GM18909 (cell line): ENCODE measurements at regions not wholly inside any gene's neighbourhood (a gene's known extent, or its start where the extent isn't known, plus 50 kb on each side); places are given as distances from the start of the nearest gene placed in this dataset.

Experiments
- ATAC-seq: cut with Tn5 transposase; IDR thresholded peaks from one replicate; pipeline ENCODE4 v1.9.1; 2021; ENCODE audit warnings: mild to moderate bottlenecking; ENCODE audit not compliant: unreplicated experiment, poor library complexity

- no peak for ATAC-seq
Observed at GRCh38 chr4:38226170-38226569, 266.0 kb downstream of the PTTG2 start.

- no peak for ATAC-seq
Observed at GRCh38 chr4:38230121-38230801, 270.1 kb downstream of the PTTG2 start.

DNA sequence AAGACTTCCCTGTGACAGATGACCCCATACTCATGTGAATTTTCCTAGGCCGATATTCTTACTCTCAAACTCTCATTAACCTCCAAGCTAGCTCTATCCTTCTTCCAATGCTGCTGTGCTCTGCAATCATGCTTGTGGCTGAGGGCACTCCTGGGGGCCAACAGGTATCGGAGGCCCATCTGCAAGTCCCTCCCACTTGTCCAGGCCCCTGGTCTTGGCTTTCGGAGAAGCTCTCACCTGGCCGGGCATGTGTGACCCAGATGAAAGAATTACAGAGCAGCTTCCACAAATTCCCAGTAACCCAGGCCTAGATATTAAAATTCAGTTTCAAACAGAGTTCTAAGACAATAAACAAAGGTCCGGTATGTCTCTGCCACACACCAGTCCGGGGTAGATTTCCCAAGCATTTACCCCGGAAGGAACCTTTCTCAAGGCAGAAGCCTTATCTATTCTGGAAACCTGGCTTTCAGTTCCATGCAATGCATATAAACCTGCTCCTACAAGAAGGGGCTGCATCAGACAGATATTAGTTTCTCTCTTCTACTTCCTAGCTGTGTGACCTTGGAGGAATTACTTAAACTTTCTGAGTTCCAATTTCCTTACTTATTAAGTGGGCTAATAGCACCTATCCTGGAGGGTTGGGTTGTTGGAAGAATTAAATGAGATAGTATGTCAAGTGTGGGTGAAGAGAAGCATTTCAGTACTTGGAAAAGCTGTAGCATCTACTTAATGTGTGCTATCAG is 270.8 kb downstream of the PTTG2 start:
- ATAC-seq = no peak

DNA sequence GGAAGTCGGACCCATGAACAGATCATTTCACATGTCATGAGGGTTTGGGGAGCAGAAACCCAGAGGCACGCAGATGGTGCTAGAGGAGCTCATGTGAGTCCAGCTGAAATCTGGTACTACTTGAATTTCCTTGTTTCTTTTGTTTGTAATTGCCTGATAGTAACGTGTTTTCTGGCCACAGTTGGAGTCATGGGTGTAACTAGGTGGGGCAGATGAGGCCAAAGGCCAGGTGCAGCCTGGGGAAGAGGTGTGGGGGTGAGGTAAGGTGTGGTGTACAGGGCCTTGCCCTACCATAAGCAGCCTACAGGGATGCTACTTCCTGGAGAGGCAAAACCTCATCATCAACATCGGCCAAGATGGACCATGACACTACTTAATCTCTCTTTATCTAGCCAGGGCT is 271.4 kb downstream of the PTTG2 start:
- no peak for ATAC-seq

GRCh38 chr4:38232741-38233140 is 272.5 kb downstream of the PTTG2 start:
- no peak for ATAC-seq

DNA sequence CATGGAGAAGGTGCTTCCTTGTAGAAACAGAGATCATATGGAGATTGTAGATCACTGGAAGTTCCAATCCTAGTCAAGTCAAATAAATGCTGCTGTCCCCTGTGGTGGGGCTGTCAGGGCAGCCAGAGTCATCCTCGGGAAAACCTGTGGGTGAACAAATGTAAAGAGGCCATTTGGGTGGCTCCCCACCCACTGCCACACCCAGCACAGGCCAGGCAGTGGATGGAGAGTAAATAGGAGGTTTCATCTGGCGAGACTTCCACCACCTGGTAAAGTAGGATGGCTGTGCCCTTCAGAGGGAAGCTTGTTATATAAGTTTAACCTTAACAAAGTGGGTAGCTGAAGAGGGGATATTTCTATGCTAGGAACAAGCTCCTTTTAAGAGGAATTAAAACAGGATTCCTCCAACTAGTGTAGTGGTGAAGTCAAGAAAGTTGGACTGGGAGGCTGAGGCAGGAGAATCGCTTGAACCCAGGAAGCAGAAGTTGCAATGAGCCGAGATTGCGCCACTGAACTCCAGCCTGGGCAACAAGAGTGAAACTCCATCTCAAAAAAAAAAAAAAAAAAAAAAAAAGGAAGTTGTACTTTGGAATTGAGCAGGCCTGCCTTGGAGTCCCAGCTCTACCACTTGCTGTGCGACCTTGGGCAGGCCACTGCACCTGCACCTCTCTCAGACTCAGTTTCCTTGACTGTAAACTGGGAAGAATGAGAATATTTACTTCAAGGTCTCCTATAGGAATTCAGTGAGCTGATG is 273.7 kb downstream of the PTTG2 start:
- no peak for ATAC-seq

GRCh38 chr4:38235354-38235753 is 275.2 kb downstream of the PTTG2 start:
- ATAC-seq = no peak

- ATAC-seq = no peak
Observed at GRCh38 chr4:38236003-38236402, 275.8 kb downstream of the PTTG2 start.

DNA sequence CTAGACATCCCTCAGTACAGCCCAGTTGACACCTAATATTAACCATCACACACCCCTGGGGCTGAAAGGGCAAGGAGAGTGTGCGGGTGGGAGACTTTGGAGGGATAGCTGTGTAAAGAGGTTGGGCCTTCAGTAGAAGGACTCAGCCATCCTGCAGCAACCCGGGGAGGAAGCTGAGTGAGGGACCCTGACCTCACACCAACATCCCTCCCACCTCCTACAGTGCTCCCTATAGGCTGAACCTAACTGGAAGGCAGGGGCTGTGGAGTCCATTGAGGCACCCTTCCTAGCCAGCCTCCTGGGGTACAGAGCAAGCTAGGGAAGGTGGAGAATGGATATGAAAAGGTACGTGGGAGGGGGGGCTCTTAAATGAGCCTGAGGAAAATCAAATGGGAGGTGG is 276.3 kb downstream of the PTTG2 start:
- no peak for ATAC-seq

DNA sequence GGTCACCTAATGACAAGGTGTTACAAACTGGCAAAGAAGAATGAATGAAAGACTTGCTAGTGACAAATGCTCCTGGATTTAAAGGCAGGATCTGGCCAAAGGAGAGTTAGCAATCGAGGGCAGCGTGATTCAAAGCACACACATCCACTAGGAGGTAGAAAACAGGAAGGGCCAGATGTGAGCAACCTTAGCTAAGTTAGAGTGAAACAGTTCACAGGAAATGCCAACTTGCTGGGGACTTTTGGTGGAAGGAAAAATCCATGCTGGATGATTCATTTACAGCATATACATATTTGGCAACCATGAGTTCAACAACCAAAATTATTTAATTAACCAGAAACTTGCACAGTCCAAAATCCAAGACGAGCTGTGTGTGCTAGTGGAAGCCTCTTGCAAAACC is 276.9 kb downstream of the PTTG2 start:
- ATAC-seq = no peak

GRCh38 chr4:38241541-38241940 is 281.3 kb downstream of the PTTG2 start:
- ATAC-seq = no peak

GRCh38 chr4:38242101-38242500 is 281.9 kb downstream of the PTTG2 start:
- no peak for ATAC-seq

DNA sequence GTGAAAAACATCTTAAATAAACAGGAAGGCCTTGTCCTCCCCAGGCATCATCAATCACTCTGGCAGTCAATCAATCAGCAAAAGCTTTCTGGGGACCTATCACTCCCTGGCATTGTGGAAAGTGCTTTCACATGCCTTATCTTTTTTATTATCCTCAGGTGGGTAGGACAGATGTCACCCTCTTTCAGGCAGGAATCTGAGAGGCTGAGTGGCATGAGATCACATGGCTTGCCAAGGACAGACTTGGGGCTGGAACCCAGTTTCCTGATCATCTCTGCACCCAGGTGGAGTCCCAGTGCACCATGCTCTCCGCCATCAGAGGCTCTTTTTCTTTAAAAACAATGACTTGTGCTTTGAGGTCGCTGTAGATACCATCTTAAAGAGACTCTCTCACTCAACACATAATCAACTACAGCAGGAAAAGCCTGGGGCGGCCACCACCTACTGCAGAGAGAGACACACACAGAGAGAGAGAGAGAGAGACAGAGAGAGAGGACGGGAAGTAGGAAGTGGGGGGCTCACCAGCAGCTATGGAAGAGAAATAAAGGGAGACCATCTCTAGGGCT is 282.7 kb downstream of the PTTG2 start:
- no peak for ATAC-seq

DNA sequence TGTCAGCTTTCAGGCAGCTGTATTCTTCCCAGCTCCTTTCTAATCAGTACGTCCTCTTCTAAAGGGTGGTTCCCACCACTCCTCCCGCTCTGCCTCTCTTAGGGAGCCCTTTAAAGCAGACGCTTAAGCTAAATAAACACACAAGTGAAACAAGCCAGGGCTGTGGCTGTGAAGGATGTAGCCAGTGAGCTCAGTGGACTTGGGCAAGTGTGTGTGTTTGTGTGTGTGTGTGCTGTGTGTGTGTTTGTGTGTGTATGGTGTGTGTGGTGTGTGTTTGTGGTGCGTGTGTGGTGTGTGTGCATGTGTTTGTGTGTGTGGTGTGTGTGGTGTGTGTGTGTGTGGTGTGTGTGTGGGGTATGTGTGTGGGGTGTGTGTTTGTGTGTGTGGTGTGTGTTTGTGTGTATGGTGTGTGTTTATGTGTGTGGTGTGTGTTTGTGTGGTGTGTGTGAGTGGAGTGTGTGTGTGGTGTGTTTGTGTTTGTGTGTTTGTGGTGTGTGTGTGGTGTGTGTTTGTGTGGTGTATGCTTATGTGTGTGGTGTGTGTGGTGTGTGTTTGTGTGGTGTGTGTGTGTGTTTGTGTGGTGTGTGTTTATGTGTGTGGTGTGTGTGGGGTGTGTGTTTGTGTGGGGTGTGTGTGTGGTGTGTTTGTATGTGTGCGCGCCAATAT is 283.3 kb downstream of the PTTG2 start:
- ATAC-seq = no peak

DNA sequence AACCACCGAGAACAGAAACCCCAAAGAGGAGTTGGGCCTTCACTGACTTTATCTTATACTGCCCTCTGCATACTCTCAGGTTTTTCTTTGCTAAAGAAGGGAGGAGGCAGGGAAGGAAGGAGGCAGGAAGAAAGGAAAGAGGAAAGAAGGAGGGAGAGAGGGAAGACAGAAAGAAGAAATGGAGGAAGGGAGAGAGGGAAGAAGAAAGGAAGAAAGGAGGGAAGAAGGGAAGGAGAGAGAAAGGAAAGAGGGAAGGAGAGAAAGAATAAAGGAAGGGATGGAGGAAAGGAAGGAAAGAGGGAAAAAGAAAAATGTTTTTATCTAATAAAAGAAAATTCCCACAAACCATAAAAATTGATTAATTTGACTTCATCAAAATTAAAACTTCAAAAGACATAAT is 294.6 kb downstream of the PTTG2 start:
- ATAC-seq = no peak

DNA sequence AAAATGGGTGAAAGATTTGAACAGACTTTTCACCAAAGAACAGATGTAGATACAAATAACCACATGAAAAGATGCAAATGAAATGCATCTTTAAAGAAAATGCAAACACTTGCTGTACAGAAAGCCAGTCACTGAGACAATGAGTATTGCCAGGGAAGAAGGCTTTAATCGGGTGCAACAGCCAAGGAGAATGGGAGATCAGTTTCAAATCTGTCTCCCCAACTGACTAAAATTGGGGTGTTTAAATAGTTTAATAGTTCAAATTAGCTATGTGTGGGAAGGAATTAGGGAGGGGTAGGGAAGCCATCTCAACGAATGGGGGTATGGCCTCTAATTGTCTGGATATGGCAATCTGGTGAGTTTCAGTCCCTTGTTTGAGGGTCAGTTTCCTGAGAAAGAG is 295.4 kb downstream of the PTTG2 start:
- ATAC-seq = no peak

DNA sequence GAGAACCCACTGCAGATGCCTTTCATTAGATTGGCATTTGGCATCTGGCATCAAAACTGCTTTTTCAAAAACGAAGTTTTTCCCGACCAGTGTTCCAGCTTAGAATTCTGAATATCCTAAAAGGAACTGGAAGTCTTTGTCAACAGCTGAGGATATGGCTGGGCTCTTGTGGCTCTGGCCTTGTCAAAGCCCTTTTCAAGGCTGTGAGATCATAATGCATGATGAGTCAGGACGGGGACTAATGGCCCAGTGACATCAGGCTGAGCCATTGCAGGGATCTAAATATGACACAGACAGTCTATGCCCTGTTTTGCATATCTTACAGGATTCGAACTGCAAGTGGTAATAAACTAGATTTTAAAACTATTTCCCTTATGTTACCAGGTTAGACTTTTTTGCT is 306.4 kb downstream of the PTTG2 start:
- no peak for ATAC-seq

DNA sequence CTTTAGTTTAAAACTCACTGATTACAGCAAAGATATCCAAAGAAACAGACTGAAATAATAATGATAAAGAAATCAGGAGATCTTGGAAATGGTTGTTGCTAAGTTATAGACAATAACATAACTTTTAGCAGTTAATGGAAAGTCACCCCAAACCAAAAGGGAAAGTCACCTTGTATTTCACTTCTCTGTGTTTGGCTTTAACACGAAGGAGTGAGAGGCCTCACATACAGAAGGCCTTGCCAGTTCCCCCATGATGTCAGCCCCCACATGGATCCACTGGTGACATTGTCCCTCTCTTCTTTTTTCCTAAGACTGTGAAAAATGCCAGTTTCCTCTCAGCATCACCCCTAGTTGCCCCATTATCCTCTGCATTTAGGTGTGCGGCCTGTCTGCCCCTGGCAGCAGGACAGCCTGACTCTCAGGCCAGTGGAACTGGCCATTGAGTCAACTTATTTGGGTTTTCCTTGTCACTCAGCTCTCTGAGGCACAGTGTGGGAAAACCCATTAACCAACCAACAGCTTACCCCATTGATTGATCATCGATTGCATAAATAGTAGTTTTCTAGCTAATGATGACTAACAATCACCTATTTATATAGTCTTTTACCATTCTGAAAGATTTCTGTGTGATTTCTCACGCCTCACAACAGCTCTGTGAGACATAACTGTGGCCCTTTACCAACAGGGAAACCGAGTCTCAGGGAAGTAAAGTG is 308.1 kb downstream of the PTTG2 start:
- no peak for ATAC-seq

DNA sequence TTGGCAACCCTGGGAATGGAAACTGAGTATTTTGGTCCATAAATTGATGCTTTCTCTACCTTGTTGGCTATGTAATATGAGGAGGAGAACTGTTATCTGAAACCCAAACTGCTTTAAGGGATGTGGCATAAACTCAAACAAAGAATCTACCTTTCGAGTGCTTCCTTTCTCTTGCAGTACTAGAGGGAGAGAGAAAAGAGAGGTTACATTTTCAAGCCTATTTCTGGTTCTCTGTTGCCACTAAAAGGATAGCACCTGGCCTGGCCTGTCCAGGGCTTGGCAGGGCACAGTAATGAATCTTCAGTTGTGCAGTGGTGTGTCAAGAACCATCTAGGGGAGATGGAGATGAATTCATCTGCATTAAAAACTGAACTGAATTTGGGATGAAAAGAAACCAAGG is 308.6 kb downstream of the PTTG2 start:
- no peak for ATAC-seq

DNA sequence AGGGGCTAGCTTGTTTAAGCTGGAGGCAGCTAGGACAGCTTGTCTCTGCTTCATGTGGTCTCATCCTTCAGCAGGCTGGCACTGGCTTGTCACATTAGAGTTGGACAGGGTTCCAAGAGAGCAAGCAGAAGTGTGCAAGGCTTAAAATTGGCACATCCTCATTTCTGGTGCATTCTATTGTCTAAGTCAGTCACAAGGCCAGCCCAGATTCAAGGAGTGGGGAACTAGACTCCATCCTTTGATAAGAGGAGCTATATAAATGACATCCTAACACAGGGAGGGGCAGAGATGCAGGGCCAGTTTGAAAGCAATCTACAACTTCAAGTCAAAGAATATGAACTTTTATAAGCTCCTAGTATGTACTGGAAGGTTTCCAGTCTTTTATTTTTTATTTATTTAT is 313.2 kb downstream of the PTTG2 start:
- ATAC-seq = no peak
